HTR-8/SVneo (cell line): ENCODE measurements at regions not wholly inside any gene's neighbourhood (a gene's known extent, or its start where the extent isn't known, plus 50 kb on each side); places are given as distances from the start of the nearest gene placed in this dataset.
"Not testable (repeated sequence)": the region's sequence is repeated elsewhere in the genome, so short reads cannot be mapped to it uniquely, and the experiment has no call there.

Experiments
- DNase-seq: peaks from one replicate; pipeline ENCODE4 v3.0.0; 2011; ENCODE audit warnings: low spot score, mixed read lengths; ENCODE audit not compliant: insufficient read length
- FAIRE-seq: peaks from 2 replicates; lab custom pipeline; 2011; peaks lifted over from hg19 to GRCh38; lab: Jason Lieb, UNC

DNA sequence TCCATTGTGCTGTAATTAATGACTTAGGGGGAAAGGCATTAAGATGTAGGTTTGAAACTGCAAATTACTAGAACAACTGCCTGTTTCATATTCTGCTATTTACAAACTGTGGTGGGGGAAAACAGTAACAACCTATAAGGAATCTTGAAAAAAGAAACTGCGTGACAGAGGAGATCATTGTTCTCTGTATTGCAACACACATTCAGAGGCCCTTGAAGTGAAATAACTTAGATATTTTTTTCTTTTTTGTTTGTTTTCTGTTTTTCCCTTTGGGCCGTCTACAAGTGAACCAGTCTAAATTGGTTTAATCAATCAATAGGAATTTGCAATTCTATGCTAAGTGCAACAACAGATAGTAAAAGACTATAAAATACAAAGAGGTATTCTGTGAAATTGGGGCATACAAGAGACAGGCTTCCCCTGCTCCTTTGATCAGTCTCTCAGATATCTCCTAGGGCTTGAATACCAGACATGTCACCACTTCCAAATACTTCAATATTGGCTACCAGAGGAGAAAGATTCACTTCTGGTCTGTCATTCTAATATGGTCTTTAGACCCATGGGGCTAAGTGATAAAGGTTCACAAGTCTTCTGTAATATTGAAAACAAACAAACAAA lies 2055.1 kb upstream of the CELF4 start:
- DNase-seq (no peak), FAIRE-seq (no peak)

DNA sequence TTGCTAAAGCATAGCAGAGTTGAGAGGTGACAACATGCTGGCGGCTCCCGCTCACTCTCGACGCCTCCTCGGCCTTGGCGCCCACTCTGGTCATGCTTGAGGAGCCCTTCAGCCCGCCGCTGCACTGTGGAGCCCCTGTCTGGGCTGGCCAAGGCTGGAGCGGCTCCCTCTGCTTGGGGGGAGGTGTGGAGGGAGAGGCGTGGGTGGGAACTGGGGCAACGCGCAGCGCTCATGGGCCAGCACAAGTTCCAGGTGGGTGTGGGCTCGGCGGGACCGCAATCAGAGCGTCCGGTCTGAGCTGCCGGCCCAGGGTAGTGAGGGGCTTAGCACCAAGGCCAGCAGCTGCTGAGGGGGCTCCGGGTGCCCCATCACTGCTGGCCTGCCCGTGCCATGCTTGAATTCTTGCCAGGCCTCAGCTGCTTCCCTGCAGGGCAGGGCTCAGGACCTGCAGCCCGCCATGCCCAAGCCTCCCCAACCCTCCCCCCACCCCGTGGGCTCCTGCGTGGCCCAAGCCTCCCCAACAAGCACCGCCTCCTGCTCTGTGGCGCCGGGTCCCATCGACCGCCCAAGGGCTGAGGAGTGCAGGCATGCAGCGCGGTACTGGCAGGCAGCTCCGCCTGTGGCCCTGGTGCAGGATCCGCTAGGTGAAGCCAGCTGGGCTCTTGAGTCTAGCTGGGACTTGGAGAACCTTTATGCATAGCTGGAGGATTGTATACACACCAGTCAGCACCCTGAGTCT lies 2052.8 kb upstream of the CELF4 start:
- DNase-seq (no peak), FAIRE-seq (no peak)

DNA sequence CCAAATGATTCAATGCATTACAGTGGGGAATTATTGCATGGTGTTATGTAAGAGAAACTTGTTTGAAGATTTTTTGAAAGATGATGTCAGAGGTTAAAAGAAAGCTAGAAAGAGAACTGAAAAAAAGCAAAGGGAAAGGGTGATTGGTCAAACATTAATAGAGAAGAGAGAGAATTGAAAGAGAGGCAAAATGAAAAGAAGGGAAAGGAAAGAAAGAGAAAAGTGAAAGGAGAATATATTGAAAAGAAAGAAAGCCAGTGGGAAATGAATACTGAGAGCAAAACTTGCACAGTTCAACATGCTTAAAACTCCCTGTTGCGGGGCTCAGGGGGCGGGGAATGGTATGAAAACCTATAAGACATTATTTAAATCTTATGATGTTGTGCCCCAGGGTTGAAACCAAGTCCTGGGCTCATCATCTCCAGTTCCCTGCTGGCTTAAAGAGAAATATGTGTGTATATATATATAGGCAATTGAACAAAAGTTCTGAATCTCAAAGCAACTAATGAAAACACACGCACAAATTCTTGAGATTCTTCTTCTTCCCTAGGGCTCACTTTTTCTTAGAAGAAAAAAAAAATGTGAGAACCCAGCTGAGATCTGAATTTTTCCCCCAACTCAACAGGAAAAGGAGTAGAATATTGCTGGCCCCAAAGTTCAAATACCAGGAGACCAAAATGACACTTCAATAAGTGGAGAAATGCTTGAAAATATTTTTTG lies 2045.9 kb upstream of the CELF4 start:
- no peak for FAIRE-seq

DNA sequence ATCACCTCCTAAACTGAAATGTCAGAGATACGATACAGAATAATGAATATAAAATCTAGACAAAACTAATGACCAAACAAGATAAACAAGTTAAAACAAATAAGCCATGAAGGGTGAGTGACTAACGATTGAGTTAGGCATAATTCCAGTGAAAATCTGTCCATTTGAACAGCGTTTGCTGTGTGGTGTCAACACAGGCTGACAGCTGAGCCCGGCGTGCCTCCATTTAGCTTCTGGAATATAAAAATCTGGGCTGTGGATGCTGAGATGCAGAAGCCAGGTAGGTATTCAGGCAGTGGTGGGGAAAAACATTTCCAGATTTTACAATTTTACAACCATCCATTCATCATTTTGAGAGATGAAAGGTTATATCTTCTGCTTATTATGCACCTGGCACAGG lies 2041.4 kb upstream of the CELF4 start:
- no peak for FAIRE-seq
- no peak for DNase-seq

More for the DNA sequence above, 2045.9 kb upstream of the CELF4 start:
- no peak for DNase-seq

DNA sequence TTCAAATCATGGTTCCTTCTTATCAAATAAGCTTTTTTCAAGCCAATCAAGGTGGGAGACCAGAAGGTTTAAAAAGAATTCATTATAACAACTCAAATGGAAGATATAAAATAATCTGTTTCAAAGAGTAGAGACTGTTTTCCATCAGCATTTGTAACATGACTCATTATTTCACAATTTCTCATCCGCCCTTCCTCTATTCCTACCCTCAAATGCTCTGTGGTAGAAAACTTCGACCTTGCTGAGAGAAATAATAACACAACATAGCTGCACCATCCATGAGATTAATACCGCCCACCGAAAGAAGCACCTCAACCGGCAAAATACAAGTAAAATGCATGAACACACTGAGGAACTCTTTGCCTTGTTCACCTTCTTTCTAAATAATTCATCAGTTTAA lies 2039.2 kb upstream of the CELF4 start:
- DNase-seq, result no peak
- FAIRE-seq, result no peak

DNA sequence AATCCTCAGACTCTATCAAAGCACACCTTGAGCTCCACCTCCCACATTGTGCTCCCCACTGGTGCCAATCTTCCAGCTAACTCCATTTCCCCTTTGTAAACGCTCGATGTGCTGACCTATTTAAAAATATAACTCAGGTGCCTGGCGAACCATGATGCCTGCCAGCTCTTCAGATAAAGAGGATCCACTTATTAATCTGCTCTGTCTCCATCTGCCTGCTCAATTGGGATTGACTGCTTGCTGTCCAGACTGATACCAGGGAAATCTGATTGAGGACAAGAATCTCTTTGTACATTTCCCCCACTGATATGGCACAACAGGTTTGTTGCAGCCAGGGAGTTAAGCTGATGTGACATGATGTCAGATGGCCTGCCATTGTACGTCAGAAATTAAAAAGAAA lies 2036.5 kb upstream of the CELF4 start:
- no peak for FAIRE-seq
- no peak for DNase-seq

DNA sequence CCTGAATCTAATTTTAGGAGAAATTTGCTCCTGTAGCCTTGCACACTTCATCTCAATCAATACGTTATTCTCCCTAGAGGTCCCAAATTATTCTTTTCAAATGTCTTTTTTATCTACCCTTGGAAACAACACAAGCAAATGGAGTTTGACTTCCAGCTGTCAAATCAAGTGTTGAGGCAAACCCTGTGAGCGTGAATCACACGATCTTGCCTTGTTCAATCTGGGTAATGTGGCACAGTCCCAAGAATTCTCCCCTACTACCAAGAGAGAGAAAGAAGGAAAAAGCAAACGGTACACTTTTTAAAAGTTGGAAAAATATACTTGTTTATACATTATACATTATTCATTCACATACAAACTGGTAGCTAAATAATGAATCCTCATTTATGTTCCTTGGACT lies 2035.3 kb upstream of the CELF4 start:
- DNase-seq, result no peak
- no peak for FAIRE-seq

DNA sequence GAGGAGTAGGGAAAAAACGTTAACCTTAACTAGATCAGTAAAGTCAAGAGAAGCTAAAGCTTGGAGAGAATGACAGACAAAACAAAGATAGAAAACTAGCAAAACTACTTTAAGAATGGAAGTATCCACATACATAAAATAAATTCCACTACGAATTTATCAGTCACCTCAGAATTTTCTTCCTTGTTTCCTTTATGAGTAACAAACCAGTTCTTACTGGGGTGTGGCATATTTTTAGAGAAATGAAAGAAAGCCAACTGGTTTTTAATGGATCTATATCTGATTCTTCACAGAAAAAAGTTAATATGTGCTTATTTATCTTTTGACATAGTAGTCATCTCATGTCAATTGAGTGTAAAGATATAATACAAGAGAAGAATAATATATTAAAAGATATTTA lies 2033.7 kb upstream of the CELF4 start:
- DNase-seq (no peak), FAIRE-seq (no peak)

DNA sequence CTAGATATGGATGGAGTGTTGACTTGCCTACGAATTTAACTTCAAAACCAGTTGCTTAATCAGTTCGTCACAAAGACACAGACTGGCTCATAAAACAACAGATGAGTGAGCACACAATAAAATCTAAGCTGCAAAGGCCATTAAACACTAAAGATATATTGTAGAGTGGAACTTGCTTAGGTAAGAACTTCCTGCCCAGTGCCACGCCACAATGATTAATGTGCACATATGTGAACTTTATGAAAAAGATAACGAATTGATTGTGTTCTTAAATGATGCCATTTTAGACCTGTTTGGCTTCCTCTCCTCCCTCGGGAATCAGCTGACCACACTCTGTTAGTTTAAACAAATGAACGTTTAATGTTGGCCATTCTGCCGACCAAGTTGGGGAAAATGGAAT lies 2031.3 kb upstream of the CELF4 start:
- FAIRE-seq, result no peak
- DNase-seq, result no peak

DNA sequence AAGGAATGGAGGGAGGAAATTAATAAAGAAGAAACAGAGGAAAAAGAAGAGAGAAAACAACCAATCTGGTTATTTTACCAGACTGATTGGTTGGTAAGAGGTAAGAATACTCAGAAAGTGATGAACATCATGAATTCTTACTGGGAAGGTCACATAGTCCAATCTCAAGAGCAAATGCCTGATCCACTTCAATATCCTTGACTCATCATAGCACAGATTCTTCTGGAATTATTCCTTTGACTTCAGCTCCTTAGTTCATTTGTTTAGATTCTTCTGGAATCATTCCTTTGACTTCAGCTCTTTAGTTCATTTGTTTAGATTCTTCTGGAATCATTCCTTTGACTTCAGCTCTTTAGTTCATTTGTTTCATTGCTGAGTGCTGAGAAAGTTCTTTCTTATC lies 2030.6 kb upstream of the CELF4 start:
- DNase-seq, result no peak
- no peak for FAIRE-seq

DNA sequence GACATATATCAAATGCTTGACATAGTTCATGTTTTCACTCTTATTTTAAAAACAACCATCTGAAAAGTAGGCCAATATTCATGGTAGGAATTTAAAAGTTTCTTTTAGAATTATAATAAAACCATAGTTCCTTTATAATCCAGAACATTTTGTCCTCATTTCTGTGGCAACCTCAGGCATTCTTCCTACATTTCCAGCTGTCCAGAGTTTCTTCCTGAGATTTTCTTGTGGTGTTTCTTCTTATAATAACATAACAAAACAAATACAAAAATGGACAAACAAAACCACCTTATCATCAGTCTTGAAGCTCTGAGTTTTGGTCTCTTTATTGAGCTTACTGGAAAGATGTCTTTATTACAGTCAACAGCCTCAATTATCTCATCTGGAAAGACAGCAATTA lies 2028.6 kb upstream of the CELF4 start:
- DNase-seq (no peak), FAIRE-seq (no peak)

DNA sequence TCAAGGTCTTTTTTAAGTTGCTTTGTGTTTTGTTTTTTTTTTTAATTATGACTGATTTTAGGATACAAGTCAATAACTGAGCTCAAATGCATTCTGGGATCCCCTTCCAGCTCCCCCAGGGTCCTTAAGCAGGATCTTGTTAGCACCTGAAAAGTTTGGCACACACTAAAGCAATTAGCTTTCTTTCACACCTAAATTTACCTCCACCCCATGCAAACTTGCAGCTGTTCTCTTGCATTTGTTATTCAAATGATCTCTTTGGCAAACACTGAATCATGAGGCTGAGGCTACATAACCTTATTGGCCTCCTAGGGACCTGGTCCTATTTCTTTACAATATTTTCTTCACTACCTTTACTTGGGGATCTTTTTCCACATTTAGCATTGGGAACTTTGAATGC lies 2026.1 kb upstream of the CELF4 start:
- FAIRE-seq (no peak), DNase-seq (no peak)

DNA sequence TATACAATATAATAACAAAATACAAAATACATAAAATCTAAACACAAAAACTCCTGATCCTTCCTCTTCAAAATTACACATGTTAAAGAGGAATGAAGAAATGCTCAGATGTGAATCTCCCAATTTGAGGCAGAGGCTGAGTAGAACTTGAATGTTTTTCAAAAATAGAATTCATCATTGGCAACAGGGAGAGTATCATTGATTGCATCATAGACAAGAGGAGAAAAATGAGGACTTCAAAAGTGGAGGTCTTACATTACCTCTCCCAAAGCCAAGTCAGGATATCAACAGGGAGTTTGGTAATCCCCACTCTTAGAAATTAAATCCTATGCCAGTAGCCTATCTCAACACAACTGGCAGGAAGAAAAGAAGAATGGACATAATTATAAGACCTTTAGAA lies 2023.9 kb upstream of the CELF4 start:
- FAIRE-seq, result no peak
- no peak for DNase-seq

DNA sequence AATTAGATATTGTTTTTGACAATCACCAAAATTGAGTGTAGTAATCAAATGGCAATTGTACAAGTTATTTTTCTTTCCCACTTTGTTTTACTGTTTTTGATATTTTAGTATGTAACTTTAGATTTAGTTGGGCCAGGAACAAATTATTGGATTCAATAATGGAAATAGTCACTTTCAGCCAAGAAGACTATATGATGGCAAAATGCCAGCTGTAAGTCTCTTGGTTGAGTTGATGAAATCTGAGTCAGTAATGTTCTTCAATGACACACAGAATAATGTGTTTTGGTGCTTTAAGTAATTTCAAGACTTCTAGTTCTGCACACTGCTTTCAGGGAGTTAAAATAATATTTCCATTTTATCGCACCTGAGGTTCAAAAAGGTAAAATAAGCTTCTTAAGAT lies 2022.0 kb upstream of the CELF4 start:
- no peak for FAIRE-seq

DNA sequence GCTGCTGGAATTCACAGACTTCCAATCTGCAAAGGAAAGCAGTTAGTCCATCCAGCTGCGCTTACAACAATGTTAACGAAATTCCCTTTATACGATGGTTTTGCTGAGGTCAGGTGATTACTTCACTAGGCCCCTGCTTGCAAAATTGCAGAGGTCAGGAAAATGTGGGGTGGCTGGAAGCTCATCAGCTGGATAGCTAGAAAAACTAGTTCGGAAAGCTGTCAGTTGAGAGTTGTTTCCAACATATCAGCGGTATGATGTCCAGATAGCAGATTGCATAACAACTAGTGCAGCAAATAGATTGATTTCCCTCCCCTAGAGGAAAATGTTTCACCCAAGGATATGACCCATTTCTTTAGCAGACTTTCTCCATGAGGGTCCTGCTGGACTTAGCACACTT lies 2021.1 kb upstream of the CELF4 start:
- DNase-seq (no peak), FAIRE-seq (no peak)

More for the DNA sequence above, 2022.0 kb upstream of the CELF4 start:
- DNase-seq, result no peak

DNA sequence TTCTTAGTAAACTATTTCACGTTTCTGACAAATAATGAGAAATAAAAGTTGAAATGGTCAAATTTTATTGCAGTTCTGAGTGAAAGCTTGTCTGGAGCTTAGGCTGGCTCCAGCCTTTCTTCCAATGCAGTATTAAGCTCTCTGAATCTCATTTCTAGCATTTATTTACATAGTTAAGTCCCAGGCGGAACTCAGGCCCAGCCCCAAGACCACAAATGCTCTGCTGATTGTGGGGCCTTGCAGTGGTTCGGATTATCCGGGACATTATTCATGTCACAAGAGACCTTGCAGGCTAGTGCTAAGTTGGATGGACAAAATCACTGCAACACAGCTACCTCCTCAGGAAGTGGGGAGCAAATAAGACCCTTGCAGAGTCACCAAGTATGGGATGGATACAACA lies 2009.3 kb upstream of the CELF4 start:
- FAIRE-seq, result no peak
- no peak for DNase-seq

DNA sequence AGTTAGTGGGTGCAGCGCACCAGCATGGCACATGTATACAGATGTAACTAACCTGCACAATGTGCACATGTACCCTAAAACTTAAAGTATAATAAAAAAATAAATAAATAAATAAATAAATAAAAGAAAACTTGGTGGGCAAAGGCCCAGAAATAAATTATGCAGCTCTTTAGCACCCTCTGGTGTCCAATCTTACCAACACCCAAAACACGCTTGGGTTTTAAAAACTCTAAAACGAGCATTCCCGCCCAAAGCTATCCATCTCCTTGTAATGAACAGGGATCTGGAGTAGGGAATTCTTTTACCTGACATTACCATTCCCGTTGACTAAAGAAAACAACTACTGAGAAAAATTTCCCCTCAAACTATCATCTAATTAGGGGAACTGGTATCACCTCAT lies 2005.9 kb upstream of the CELF4 start:
- no peak for DNase-seq
- no peak for FAIRE-seq

DNA sequence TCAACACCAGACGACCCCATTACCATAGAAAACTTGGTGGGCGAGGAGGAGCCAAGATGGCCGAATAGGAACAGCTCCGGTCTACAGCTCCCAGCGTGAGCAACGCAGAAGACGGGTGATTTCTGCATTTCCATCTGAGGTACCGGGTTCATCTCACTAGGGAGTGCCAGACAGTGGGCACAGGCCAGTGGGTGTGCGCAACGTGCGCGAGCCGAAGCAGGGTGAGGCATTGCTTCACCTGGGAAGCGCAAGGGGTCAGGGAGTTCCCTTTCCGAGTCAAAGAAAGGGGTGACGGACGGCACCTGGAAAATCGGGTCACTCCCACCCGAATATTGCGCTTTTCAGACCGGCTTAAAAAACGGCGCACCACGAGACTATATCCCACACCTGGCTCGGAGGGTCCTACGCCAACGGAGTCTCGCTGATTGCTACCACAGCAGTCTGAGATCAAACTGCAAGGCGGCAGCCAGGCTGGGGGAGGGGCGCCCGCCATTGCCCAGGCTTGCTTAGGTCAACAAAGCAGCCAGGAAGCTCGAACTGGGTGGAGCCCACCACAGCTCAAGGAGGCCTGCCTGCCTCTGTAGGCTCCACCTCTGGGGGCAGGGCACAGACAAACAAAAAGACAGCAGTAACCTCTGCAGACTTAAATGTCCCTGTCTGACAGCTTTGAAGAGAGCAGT lies 2000.1 kb upstream of the CELF4 start:
- not testable (repeated sequence) for FAIRE-seq, DNase-seq

DNA sequence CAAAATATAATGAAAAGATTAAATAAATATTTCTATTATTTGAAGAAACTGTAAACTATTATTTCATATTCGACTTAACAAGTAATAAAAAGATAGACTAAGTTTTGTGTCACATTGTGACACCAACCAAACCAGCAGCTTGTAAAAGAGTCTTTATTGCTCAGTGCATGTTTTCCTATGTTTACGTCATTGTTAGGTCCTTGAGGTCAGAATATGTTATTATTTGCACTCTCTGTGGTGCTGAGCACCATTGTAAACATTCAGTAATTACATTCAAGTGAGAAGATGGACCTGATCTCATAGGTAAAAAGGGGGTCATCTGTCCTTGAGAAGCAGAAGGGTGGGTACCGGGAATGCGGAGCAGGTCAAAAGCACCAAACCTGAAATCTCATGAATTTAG lies 1999.1 kb upstream of the CELF4 start:
- DNase-seq, result no peak
- FAIRE-seq, result no peak

DNA sequence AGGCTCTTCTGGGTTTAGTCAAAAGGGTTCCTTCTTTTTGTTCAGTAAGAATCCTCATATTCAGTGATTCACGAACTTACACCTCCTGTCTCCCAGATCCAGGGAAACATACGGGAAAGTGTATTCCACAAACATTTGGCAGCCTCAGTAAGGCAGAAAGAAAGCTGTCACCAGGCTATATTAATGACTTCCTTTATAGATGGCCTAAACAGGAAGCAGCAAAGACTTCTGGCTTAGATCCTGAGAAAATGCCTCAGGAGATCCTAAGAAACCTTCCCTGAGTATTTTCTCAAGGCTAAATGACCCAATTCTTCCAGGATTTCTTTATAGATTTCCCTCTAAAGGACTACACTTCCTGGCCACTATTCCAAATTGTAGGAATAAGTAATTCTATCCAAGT lies 1995.5 kb upstream of the CELF4 start:
- DNase-seq (no peak), FAIRE-seq (no peak)

DNA sequence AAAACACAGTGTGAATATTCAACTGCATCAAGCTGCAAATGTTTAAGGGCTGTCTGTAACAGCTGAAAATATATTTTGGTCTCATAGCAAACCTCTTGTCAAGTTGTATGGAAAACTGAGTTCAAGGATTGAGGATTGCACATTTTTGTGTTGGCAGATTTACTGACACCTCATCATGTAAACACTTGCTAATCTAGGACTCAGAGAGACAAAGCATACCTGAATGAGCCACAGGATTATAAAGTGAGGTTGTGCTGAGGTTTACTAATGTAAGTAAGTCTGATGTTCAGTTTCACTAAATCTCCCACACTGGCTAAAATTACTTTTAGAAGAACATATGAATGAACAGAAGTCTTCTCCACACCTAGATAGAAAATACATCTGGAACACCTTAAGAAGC lies 1993.1 kb upstream of the CELF4 start:
- FAIRE-seq (no peak), DNase-seq (no peak)
